ENCODE measurements at regions not wholly inside any gene's neighbourhood (a gene's known extent, or its start where the extent isn't known, plus 50 kb on each side); places are given as distances from the start of the nearest gene placed in this dataset.

DNA sequence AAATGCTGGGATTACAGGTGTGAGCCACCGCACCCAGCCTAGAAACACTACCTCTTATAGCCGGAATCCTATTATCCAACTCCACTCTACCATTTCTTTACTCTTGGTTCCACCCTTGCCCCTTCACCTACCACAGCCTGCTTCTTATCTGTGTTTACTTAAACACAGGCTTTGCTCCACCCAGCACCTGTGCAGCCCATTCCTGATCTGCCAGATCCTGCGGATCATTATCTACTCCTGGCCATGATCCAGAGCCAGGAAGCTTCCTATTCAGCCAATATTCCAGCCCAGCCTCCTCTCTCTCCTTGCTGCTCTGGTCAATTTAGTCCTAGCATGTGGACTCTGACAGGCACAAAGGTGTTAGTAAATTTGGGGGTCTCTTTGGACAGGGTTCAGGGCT, 98.8 kb upstream of the MED13 start (continued):
- TF ChIP-seq MYC (CRISPR knock-in tag; IDR thresholded peaks at IDR 0.05; ENCODE audit: borderline replicate concordance) (no peak), GATA4 (IDR thresholded peaks at IDR 0.05; ENCODE audit: borderline replicate concordance, low read depth) (0 out of 2 replicates have a peak, but pooled peaks have one; percentile 21), KLF12 (CRISPR knock-in tag; IDR thresholded peaks at IDR 0.05; ENCODE audit: borderline replicate concordance) (no peak), REPIN1 (CRISPR knock-in tag; IDR thresholded peaks at IDR 0.05; ENCODE audit: borderline replicate concordance, low read depth) (peak; percentile 59; the same call in 1 of the 2 replicates), ZNF44 (CRISPR knock-in tag; IDR thresholded peaks at IDR 0.05) (no peak), ZNF879 (CRISPR knock-in tag; IDR thresholded peaks at IDR 0.05) (no peak), ZNF232 (CRISPR knock-in tag; IDR thresholded peaks at IDR 0.05; ENCODE audit: borderline replicate concordance) (no peak), SIN3B (IDR thresholded peaks at IDR 0.05; ENCODE audit: low read length) (no peak), NPAS2 (CRISPR knock-in tag; IDR thresholded peaks at IDR 0.05; ENCODE audit: borderline replicate concordance) (no peak), RFX5 (IDR thresholded peaks at IDR 0.05; ENCODE audit: low read depth, low read length) (no peak), ZNF329 (CRISPR knock-in tag; IDR thresholded peaks at IDR 0.05; ENCODE audit: low read depth) (no peak)
- TF ChIP-seq, protein P1, sequence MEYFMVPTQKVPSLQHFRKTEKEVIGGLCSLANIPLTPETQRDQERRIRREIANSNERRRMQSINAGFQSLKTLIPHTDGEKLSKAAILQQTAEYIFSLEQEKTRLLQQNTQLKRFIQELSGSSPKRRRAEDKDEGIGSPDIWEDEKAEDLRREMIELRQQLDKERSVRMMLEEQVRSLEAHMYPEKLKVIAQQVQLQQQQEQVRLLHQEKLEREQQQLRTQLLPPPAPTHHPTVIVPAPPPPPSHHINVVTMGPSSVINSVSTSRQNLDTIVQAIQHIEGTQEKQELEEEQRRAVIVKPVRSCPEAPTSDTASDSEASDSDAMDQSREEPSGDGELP (IDR thresholded peaks at IDR 0.05; ENCODE audit: borderline replicate concordance, low read depth), result no peak; the same call in 1 of the 2 replicates
- TF ChIP-seq, protein P2, sequence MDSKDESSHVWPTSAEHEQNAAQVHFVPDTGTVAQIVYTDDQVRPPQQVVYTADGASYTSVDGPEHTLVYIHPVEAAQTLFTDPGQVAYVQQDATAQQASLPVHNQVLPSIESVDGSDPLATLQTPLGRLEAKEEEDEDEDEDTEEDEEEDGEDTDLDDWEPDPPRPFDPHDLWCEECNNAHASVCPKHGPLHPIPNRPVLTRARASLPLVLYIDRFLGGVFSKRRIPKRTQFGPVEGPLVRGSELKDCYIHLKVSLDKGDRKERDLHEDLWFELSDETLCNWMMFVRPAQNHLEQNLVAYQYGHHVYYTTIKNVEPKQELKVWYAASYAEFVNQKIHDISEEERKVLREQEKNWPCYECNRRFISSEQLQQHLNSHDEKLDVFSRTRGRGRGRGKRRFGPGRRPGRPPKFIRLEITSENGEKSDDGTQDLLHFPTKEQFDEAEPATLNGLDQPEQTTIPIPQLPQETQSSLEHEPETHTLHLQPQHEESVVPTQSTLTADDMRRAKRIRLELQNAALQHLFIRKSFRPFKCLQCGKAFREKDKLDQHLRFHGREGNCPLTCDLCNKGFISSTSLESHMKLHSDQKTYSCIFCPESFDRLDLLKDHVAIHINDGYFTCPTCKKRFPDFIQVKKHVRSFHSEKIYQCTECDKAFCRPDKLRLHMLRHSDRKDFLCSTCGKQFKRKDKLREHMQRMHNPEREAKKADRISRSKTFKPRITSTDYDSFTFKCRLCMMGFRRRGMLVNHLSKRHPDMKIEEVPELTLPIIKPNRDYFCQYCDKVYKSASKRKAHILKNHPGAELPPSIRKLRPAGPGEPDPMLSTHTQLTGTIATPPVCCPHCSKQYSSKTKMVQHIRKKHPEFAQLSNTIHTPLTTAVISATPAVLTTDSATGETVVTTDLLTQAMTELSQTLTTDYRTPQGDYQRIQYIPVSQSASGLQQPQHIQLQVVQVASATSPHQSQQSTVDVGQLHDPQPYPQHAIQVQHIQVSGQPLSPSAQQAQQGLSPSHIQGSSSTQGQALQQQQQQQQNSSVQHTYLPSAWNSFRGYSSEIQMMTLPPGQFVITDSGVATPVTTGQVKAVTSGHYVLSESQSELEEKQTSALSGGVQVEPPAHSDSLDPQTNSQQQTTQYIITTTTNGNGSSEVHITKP (CRISPR knock-in tag; IDR thresholded peaks at IDR 0.05; ENCODE audit: low read depth), result no peak
- TF ChIP-seq, protein P3, sequence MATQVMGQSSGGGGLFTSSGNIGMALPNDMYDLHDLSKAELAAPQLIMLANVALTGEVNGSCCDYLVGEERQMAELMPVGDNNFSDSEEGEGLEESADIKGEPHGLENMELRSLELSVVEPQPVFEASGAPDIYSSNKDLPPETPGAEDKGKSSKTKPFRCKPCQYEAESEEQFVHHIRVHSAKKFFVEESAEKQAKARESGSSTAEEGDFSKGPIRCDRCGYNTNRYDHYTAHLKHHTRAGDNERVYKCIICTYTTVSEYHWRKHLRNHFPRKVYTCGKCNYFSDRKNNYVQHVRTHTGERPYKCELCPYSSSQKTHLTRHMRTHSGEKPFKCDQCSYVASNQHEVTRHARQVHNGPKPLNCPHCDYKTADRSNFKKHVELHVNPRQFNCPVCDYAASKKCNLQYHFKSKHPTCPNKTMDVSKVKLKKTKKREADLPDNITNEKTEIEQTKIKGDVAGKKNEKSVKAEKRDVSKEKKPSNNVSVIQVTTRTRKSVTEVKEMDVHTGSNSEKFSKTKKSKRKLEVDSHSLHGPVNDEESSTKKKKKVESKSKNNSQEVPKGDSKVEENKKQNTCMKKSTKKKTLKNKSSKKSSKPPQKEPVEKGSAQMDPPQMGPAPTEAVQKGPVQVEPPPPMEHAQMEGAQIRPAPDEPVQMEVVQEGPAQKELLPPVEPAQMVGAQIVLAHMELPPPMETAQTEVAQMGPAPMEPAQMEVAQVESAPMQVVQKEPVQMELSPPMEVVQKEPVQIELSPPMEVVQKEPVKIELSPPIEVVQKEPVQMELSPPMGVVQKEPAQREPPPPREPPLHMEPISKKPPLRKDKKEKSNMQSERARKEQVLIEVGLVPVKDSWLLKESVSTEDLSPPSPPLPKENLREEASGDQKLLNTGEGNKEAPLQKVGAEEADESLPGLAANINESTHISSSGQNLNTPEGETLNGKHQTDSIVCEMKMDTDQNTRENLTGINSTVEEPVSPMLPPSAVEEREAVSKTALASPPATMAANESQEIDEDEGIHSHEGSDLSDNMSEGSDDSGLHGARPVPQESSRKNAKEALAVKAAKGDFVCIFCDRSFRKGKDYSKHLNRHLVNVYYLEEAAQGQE (IDR thresholded peaks at IDR 0.05; ENCODE audit: borderline replicate concordance in 1 of 2, low read depth in 1 of 2, low read length in 2 of 2), result no peak
- TF ChIP-seq, protein P4, sequence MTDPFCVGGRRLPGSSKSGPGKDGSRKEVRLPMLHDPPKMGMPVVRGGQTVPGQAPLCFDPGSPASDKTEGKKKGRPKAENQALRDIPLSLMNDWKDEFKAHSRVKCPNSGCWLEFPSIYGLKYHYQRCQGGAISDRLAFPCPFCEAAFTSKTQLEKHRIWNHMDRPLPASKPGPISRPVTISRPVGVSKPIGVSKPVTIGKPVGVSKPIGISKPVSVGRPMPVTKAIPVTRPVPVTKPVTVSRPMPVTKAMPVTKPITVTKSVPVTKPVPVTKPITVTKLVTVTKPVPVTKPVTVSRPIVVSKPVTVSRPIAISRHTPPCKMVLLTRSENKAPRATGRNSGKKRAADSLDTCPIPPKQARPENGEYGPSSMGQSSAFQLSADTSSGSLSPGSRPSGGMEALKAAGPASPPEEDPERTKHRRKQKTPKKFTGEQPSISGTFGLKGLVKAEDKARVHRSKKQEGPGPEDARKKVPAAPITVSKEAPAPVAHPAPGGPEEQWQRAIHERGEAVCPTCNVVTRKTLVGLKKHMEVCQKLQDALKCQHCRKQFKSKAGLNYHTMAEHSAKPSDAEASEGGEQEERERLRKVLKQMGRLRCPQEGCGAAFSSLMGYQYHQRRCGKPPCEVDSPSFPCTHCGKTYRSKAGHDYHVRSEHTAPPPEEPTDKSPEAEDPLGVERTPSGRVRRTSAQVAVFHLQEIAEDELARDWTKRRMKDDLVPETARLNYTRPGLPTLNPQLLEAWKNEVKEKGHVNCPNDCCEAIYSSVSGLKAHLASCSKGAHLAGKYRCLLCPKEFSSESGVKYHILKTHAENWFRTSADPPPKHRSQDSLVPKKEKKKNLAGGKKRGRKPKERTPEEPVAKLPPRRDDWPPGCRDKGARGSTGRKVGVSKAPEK (CRISPR knock-in tag; IDR thresholded peaks at IDR 0.05; ENCODE audit: borderline replicate concordance), result no peak
- TF ChIP-seq, protein P5, sequence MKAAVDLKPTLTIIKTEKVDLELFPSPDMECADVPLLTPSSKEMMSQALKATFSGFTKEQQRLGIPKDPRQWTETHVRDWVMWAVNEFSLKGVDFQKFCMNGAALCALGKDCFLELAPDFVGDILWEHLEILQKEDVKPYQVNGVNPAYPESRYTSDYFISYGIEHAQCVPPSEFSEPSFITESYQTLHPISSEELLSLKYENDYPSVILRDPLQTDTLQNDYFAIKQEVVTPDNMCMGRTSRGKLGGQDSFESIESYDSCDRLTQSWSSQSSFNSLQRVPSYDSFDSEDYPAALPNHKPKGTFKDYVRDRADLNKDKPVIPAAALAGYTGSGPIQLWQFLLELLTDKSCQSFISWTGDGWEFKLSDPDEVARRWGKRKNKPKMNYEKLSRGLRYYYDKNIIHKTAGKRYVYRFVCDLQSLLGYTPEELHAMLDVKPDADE (CRISPR knock-in tag; IDR thresholded peaks at IDR 0.05), result no peak

All from HepG2 (cell line).